Effector memory CD8-positive, alpha-beta T cell (primary cell): ENCODE measurements at regions not wholly inside any gene's neighbourhood (a gene's known extent, or its start where the extent isn't known, plus 50 kb on each side); places are given as distances from the start of the nearest gene placed in this dataset.

ENCODE experiments used
- ATAC-seq: fragments of 150-1000 bp; cut with Tn5 transposase; replicated peaks from 2 replicates; pipeline ENCODE4 v1.10.0; 2021; ENCODE audit warnings: mild to moderate bottlenecking, moderate library complexity
- DNase-seq, 3 experiments: peaks; one replicate each; pipeline ENCODE4 v3.0.0; 2021
- H3K27ac Mint-ChIP-seq, 2 donors: one replicate each; pipeline ENCODE4 v1.8.0; 2022; ENCODE audit warnings: mild to moderate bottlenecking in 2 of 2, mixed read lengths in 2 of 2, moderate library complexity in 2 of 2
- H3K27me3 Mint-ChIP-seq, 2 donors: one replicate each; pipeline ENCODE4 v1.8.0; 2022; ENCODE audit warnings: mixed read lengths in 2 of 2
- H3K36me3 Mint-ChIP-seq: one replicate; pipeline ENCODE4 v1.8.0; 2022; ENCODE audit warnings: mild to moderate bottlenecking, moderate library complexity, mixed read lengths; ENCODE audit not compliant: insufficient read depth
- H3K4me1 Mint-ChIP-seq, 2 donors: one replicate each; pipeline ENCODE4 v1.8.0; 2022; ENCODE audit warnings: low read depth in 2 of 2, mixed read lengths in 2 of 2
- H3K4me3 Mint-ChIP-seq, 2 donors: one replicate each; pipeline ENCODE4 v1.8.0; 2022; ENCODE audit warnings: mild to moderate bottlenecking in 2 of 2, mixed read lengths in 2 of 2, moderate library complexity in 2 of 2
- H3K9me3 Mint-ChIP-seq, 2 donors: one replicate each; pipeline ENCODE4 v1.8.0; 2022; ENCODE audit warnings: mixed read lengths in 2 of 2

GRCh38 chr17:77028900-77029299, 111.9 kb upstream of the SEC14L1 start:
- Mint-ChIP-seq H3K27ac (no peak overlapping the region), H3K27me3 (peaks cover 12 to 19% of the 10 kb centered on the region in 2 donors), H3K36me3 (peaks cover 3% of the 10 kb centered on the region), H3K4me3 (no peak overlapping the region), H3K4me1 (no peaks in the 10 kb centered on the region), H3K9me3 (peaks cover 0 to 2% of the 10 kb centered on the region in 2 donors)
- ATAC-seq (no peak), DNase-seq (no peak)

DNA sequence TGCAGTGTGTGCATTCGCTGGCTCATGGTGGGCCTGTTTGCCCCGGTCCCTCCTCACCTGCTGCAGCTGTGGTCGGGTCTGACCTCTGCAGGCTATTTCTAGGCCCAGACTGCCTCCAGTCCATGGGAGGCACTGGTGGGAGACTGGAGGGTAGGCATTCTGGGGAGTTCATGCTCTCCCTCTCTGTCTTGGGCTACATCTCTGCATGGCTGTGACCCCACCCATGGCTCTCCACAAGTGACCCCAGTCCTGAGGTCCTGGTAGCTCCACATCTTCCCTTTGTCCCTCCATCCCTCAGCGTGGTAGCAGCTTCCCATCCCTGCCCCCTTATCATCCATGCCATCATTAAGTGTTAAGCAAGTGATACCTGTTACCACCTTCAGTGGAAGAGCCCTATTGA, 107.8 kb upstream of the SEC14L1 start:
- H3K4me1 Mint-ChIP-seq: no peaks in the 10 kb centered on the region
- H3K9me3 Mint-ChIP-seq: peaks cover 0 to 2% of the 10 kb centered on the region in 2 donors
- ATAC-seq (no peak), DNase-seq (no peak)
- peaks cover 3% of the 10 kb centered on the region for H3K36me3 Mint-ChIP-seq
- no peak overlapping the region for H3K27ac Mint-ChIP-seq
- peaks cover 38 to 52% of the 10 kb centered on the region in 2 donors for H3K27me3 Mint-ChIP-seq
- no peak overlapping the region for H3K4me3 Mint-ChIP-seq

GRCh38 chr17:77033892-77034404, 106.8 kb upstream of the SEC14L1 start:
- H3K4me1 Mint-ChIP-seq: no peaks in the 10 kb centered on the region
- no peak overlapping the region for H3K4me3 Mint-ChIP-seq
- H3K27ac Mint-ChIP-seq: no peak overlapping the region
- ATAC-seq (no peak), DNase-seq (no peak)
- peaks cover 0 to 2% of the 10 kb centered on the region in 2 donors for H3K9me3 Mint-ChIP-seq
- peaks cover 3% of the 10 kb centered on the region for H3K36me3 Mint-ChIP-seq
- peaks cover 43 to 63% of the 10 kb centered on the region in 2 donors for H3K27me3 Mint-ChIP-seq

- Mint-ChIP-seq H3K27ac (no peak overlapping the region), H3K36me3 (peaks cover 3% of the 10 kb centered on the region), H3K9me3 (peaks cover 0 to 2% of the 10 kb centered on the region in 2 donors), H3K27me3 (peaks cover 48 to 65% of the 10 kb centered on the region in 2 donors), H3K4me3 (no peak overlapping the region), H3K4me1 (no peaks in the 10 kb centered on the region)
- DNase-seq: no peak
- ATAC-seq: no peak
Measured at GRCh38 chr17:77034677-77035424, 105.9 kb upstream of the SEC14L1 start.

DNA sequence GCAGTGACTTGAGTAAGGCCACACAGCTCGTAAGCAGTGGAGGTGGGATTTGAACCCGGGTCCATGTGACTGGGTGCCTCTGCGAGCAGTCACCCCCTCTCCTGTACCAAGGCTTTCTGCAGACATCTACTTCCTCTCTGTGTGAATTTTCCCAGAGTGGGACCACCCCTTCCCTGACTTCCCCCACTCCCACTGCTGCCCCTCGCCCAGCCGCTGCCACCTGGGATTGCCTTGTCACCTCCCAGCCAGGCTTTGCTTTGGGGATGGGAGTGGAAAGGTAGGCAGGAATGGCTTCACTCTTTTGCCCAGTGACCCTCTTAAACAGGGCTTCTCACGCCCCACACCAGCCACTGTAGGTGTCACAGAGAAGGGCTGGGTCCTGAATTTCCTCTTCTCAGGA, 105.2 kb upstream of the SEC14L1 start:
- H3K4me1 Mint-ChIP-seq: no peaks in the 10 kb centered on the region
- H3K27ac Mint-ChIP-seq: no peak overlapping the region
- no peak for ATAC-seq
- peaks cover 3% of the 10 kb centered on the region for H3K36me3 Mint-ChIP-seq
- DNase-seq: no peak
- no peak overlapping the region for H3K4me3 Mint-ChIP-seq
- peaks cover 47 to 68% of the 10 kb centered on the region in 2 donors for H3K27me3 Mint-ChIP-seq
- peaks cover 0 to 2% of the 10 kb centered on the region in 2 donors for H3K9me3 Mint-ChIP-seq

DNA sequence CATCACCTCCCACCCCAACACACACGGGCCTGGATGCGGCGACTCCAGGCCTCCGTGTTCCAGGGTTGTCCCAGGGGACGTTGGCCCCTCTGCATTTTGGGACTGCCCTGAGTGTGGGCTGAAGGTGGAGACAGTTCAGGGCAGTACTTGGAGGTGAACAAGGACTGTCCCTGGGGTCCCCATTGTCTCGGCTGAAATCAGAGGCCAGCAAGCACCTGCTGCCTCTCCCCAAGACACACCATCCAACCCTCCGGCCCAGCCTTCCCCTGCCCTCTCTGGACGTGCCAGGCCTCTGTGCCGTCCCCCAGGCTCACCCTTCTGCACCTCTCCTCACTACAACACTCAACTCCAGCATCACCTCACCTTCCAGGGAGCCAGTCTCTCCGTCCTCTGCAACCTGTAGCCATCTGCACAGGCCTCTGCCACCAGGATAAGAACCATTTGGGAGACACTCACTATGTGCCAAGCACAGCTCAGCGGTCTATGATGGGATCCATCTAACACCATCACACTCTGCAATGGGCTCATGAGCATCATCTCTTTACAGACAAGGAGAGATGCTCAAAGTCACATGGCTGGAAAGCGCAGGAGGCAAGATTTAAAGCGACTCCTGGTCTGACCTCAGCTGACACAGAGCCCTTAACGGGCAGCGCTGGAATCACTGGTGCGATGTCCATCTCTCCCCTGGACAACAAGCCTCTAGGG, 104.5 kb upstream of the SEC14L1 start:
- Mint-ChIP-seq H3K9me3 (peaks cover 0 to 2% of the 10 kb centered on the region in 2 donors), H3K4me3 (no peak overlapping the region), H3K27me3 (peaks cover 47 to 76% of the 10 kb centered on the region in 2 donors), H3K27ac (no peak overlapping the region), H3K36me3 (no peaks in the 10 kb centered on the region), H3K4me1 (no peaks in the 10 kb centered on the region)
- DNase-seq: no peak
- ATAC-seq: no peak

GRCh38 chr17:77036841-77037381, 103.9 kb upstream of the SEC14L1 start:
- Mint-ChIP-seq H3K27ac (no peak overlapping the region), H3K4me3 (no peak overlapping the region)

GRCh38 chr17:77037943-77038342, 102.8 kb upstream of the SEC14L1 start:
- H3K4me1 Mint-ChIP-seq: no peaks in the 10 kb centered on the region
- H3K27ac Mint-ChIP-seq: no peak overlapping the region
- H3K36me3 Mint-ChIP-seq: no peaks in the 10 kb centered on the region
- H3K27me3 Mint-ChIP-seq: peaks cover 47 to 81% of the 10 kb centered on the region in 2 donors
- ATAC-seq (no peak), DNase-seq (no peak)
- H3K9me3 Mint-ChIP-seq: no peaks in the 10 kb centered on the region
- no peak overlapping the region for H3K4me3 Mint-ChIP-seq

More at GRCh38 chr17:77036841-77037381, 103.9 kb upstream of the SEC14L1 start:
- H3K36me3 Mint-ChIP-seq: no peaks in the 10 kb centered on the region
- no peaks in the 10 kb centered on the region for H3K4me1 Mint-ChIP-seq
- no peak for ATAC-seq
- DNase-seq: no peak
- peaks cover 47 to 76% of the 10 kb centered on the region in 2 donors for H3K27me3 Mint-ChIP-seq
- H3K9me3 Mint-ChIP-seq: peaks cover 0 to 2% of the 10 kb centered on the region in 2 donors

- Mint-ChIP-seq H3K27ac (no peak overlapping the region), H3K36me3 (no peaks in the 10 kb centered on the region), H3K9me3 (no peaks in the 10 kb centered on the region), H3K4me3 (no peak overlapping the region), H3K27me3 (peaks cover 41 to 80% of the 10 kb centered on the region in 2 donors), H3K4me1 (no peaks in the 10 kb centered on the region)
- DNase-seq: no peak
- no peak for ATAC-seq
Measured at GRCh38 chr17:77038884-77039555, 101.7 kb upstream of the SEC14L1 start.

GRCh38 chr17:77042476-77043231, 98.1 kb upstream of the SEC14L1 start:
- Mint-ChIP-seq H3K27ac (peak overlapping the region in 1 of 2 donors; percentile 41), H3K9me3 (no peaks in the 10 kb centered on the region), H3K4me3 (no peak overlapping the region), H3K36me3 (no peaks in the 10 kb centered on the region), H3K27me3 (peaks cover 22 to 53% of the 10 kb centered on the region in 2 donors), H3K4me1 (no peaks in the 10 kb centered on the region)
- ATAC-seq (no peak), DNase-seq (no peak)

- Mint-ChIP-seq H3K4me3 (no peak overlapping the region), H3K27me3 (peaks cover 10 to 41% of the 10 kb centered on the region in 2 donors), H3K27ac (no peak overlapping the region), H3K4me1 (no peaks in the 10 kb centered on the region), H3K9me3 (no peaks in the 10 kb centered on the region), H3K36me3 (no peaks in the 10 kb centered on the region)
- ATAC-seq (no peak), DNase-seq (no peak)
Measured at GRCh38 chr17:77045441-77046041, 95.2 kb upstream of the SEC14L1 start.

DNA sequence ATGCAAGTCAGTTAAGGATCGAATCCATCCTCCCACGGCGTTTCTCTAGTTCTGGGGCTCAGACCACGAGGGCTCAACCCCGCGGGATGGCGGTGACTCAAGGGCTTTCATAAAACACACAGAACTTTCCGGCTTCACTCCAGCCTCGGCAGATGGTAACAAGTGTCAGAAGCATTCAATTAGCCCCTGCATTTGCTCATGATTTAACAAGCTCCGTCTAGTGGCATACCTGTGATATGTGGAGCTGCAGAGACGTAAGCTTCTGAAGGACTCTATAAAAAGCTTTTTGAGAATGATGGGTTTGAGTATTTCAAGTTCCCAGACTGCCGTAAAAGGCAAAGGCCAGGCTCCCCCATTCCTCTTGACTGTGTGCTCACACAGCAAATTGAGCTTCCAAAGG, 91.3 kb upstream of the SEC14L1 start:
- H3K4me1 Mint-ChIP-seq: no peaks in the 10 kb centered on the region
- no peaks in the 10 kb centered on the region for H3K36me3 Mint-ChIP-seq
- no peak overlapping the region for H3K27ac Mint-ChIP-seq
- DNase-seq (no peak), ATAC-seq (no peak)
- H3K27me3 Mint-ChIP-seq: peaks cover 15 to 55% of the 10 kb centered on the region in 2 donors
- H3K9me3 Mint-ChIP-seq: no peaks in the 10 kb centered on the region
- no peak overlapping the region for H3K4me3 Mint-ChIP-seq
